Neural cell (in vitro differentiated cells): ENCODE measurements at regions not wholly inside any gene's neighbourhood (a gene's known extent, or its start where the extent isn't known, plus 50 kb on each side); places are given as distances from the start of the nearest gene placed in this dataset.

Experiments
- CTCF ChIP-seq: fragments of 450-650 bp; IDR thresholded peaks from 2 replicates; pipeline ENCODE4 v1.5.1; 2014; ENCODE audit warnings: antibody characterized with exemption, mild to moderate bottlenecking, moderate library complexity; ENCODE audit not compliant: poor library complexity, severe bottlenecking
- EP300 ChIP-seq: fragments of 450-650 bp; conservative IDR thresholded peaks from 2 replicates; pipeline ENCODE4 v1.6.1; 2014; ENCODE audit warnings: antibody characterized with exemption, mild to moderate bottlenecking, moderate library complexity; ENCODE audit not compliant: poor library complexity, severe bottlenecking
- EZH2 ChIP-seq: fragments of 200-600, 300-800 bp; shearing (Covaris generic), sonication (generic); IDR thresholded peaks from 2 replicates; pipeline ENCODE4 v1.6.1; 2014; ENCODE audit warnings: antibody characterized with exemption, low read length, borderline replicate concordance, mild to moderate bottlenecking; ENCODE audit not compliant: insufficient read depth, poor library complexity, severe bottlenecking
- POLR2AphosphoS5 ChIP-seq: IDR thresholded peaks from 2 replicates; pipeline ENCODE4 v1.6.1; 2012
- SMC3 ChIP-seq: fragments of 450-650 bp; conservative IDR thresholded peaks from 2 replicates; pipeline ENCODE4 v1.6.1; 2014; ENCODE audit warnings: antibody characterized with exemption, mild to moderate bottlenecking, moderate library complexity; ENCODE audit not compliant: poor library complexity
- TF ChIP-seq, protein P1 (sequence below): IDR thresholded peaks from 2 replicates; pipeline ENCODE4 v1.6.1; 2012; ENCODE audit warnings: borderline replicate concordance

DNA sequence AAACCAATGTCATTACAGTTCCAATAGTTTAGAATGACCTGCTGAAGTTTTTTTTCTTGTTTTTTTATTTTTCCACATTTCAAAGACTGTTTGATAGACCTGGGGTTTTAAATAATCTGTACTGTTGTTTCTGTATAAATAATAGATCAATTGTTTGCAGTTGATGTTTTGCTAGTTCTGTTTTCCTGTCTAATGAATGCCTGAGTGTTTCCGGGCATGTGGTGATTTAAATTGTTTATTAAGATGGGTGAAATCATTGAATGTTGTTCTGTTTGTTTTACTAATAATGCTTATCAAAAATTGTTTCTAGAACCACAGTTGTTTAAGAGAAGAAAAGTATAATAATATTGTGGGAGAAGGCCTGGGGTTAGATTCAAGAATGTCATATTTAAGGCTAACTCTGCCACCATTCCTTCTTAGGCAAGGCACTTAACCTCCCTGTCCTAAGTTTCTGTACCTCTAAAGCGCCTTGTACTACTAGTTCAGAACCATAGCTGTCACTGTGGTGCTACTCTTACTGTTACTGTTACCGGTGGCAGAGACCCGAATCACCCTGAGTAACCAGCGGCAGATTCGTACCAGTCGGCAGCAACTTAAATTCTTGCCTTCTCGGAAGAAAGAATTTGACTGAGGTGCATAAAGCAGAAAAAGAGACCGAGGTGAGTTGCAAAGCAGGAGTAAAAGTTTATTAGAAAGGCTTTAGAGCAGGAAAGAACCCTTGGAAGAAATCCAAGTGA is 1014.1 kb downstream of the REEP3 start:
- TF ChIP-seq CTCF: no peak
- no peak for TF ChIP-seq EZH2
- no peak for TF ChIP-seq POLR2AphosphoS5
- no peak for TF ChIP-seq EP300
- TF ChIP-seq, protein P1, sequence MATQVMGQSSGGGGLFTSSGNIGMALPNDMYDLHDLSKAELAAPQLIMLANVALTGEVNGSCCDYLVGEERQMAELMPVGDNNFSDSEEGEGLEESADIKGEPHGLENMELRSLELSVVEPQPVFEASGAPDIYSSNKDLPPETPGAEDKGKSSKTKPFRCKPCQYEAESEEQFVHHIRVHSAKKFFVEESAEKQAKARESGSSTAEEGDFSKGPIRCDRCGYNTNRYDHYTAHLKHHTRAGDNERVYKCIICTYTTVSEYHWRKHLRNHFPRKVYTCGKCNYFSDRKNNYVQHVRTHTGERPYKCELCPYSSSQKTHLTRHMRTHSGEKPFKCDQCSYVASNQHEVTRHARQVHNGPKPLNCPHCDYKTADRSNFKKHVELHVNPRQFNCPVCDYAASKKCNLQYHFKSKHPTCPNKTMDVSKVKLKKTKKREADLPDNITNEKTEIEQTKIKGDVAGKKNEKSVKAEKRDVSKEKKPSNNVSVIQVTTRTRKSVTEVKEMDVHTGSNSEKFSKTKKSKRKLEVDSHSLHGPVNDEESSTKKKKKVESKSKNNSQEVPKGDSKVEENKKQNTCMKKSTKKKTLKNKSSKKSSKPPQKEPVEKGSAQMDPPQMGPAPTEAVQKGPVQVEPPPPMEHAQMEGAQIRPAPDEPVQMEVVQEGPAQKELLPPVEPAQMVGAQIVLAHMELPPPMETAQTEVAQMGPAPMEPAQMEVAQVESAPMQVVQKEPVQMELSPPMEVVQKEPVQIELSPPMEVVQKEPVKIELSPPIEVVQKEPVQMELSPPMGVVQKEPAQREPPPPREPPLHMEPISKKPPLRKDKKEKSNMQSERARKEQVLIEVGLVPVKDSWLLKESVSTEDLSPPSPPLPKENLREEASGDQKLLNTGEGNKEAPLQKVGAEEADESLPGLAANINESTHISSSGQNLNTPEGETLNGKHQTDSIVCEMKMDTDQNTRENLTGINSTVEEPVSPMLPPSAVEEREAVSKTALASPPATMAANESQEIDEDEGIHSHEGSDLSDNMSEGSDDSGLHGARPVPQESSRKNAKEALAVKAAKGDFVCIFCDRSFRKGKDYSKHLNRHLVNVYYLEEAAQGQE: no peak
- no peak for TF ChIP-seq SMC3
